Upper lobe of left lung (tissue), 4 donors: ENCODE measurements at regions not wholly inside any gene's neighbourhood (a gene's known extent, or its start where the extent isn't known, plus 50 kb on each side); places are given as distances from the start of the nearest gene placed in this dataset.
"Not testable (repeated sequence)": the region's sequence is repeated elsewhere in the genome, so short reads cannot be mapped to it uniquely, and the experiment has no call there.

Source experiments
- POLR2A ChIP-seq, 4 donors: fragments of 450-650 bp; IDR thresholded peaks; one replicate each; pipeline ENCODE4 v1.5.1; 2016 to 2017; ENCODE audit warnings: antibody characterized with exemption in 4 of 4, mild to moderate bottlenecking in 2 of 4
- POLR2AphosphoS5 ChIP-seq, 2 donors: sonication (generic); formaldehyde crosslinking; IDR thresholded peaks; one replicate each; pipeline ENCODE4 v1.5.1; 2017; ENCODE audit warnings: antibody characterized with exemption in 2 of 2
- TF ChIP-seq, protein P1 (sequence below), 6 experiments: fragments of 450-650 bp in 4 of 6; fragments of 200-600 bp in 2 of 6; sonication (generic) in 2 of 6; IDR thresholded peaks; one replicate each; pipeline ENCODE4 v1.5.1; 2016 to 2019; ENCODE audit warnings: antibody characterized with exemption in 6 of 6

DNA sequence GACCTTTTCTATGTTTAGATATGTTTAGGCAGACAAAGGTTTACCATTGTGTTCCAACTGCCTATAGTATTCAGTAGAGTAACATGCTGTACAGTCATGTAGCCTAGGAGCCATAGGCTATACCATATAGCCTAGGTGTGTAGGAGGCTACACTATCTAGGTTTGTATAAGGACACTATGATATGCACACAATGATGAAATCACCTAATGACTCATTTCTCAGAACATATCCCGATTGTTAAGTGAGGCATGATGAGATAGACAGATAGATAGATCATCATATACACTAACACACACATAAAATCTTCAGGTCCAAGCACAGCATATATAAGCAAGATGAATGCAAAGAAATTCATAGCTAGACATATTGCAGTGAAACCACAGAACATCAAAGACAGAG lies 177.4 kb downstream of the NPIPA8 start:
- not testable (repeated sequence) for TF ChIP-seq POLR2A, POLR2AphosphoS5 (IDR thresholded peaks at IDR 0.05)
- TF ChIP-seq, protein P1, sequence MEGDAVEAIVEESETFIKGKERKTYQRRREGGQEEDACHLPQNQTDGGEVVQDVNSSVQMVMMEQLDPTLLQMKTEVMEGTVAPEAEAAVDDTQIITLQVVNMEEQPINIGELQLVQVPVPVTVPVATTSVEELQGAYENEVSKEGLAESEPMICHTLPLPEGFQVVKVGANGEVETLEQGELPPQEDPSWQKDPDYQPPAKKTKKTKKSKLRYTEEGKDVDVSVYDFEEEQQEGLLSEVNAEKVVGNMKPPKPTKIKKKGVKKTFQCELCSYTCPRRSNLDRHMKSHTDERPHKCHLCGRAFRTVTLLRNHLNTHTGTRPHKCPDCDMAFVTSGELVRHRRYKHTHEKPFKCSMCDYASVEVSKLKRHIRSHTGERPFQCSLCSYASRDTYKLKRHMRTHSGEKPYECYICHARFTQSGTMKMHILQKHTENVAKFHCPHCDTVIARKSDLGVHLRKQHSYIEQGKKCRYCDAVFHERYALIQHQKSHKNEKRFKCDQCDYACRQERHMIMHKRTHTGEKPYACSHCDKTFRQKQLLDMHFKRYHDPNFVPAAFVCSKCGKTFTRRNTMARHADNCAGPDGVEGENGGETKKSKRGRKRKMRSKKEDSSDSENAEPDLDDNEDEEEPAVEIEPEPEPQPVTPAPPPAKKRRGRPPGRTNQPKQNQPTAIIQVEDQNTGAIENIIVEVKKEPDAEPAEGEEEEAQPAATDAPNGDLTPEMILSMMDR (IDR thresholded peaks at IDR 0.05), result not testable (repeated sequence)
